ENCODE measurements at regions not wholly inside any gene's neighbourhood (a gene's known extent, or its start where the extent isn't known, plus 50 kb on each side); places are given as distances from the start of the nearest gene placed in this dataset.

- no peak for DNase-seq
These were observed 57.2 kb downstream of the NKX6-1 start for GRCh38 chr4:84441758-84442377.

GRCh38 chr4:84439996-84440395 is 59.1 kb downstream of the NKX6-1 start:
- DNase-seq: no peak

- no peak for DNase-seq
These were observed 62.3 kb downstream of the NKX6-1 start for GRCh38 chr4:84436812-84437211.

GRCh38 chr4:84434344-84434743 is 64.7 kb downstream of the NKX6-1 start:
- DNase-seq: no peak

GRCh38 chr4:84433633-84434222 is 65.4 kb downstream of the NKX6-1 start:
- no peak for DNase-seq

- DNase-seq: no peak
These were observed 66.4 kb downstream of the NKX6-1 start for GRCh38 chr4:84432713-84433112.

GRCh38 chr4:84420608-84421007 is 78.5 kb downstream of the NKX6-1 start:
- no peak for DNase-seq

- no peak for DNase-seq
These were observed 79.9 kb downstream of the NKX6-1 start for GRCh38 chr4:84419201-84419600.

GRCh38 chr4:84417997-84418709 is 80.9 kb downstream of the NKX6-1 start:
- DNase-seq: no peak

GRCh38 chr4:84413976-84414375 is 85.1 kb downstream of the NKX6-1 start:
- DNase-seq: no peak

- no peak for DNase-seq
These were observed 85.6 kb downstream of the NKX6-1 start for GRCh38 chr4:84413480-84413879.

- no peak for DNase-seq
These were observed 87.0 kb downstream of the NKX6-1 start for GRCh38 chr4:84412062-84412461.

GRCh38 chr4:84407554-84408407 is 91.3 kb downstream of the NKX6-1 start:
- no peak for DNase-seq

GRCh38 chr4:84403656-84404055 is 95.4 kb downstream of the NKX6-1 start:
- no peak for DNase-seq

- DNase-seq: peak; percentile 50
These were observed 97.3 kb downstream of the NKX6-1 start for GRCh38 chr4:84401701-84402306.

- no peak for DNase-seq
These were observed 104.7 kb downstream of the NKX6-1 start for GRCh38 chr4:84394386-84394785.

- no peak for DNase-seq
These were observed 106.0 kb downstream of the NKX6-1 start for GRCh38 chr4:84392951-84393590.

GRCh38 chr4:84389406-84389805 is 109.7 kb downstream of the NKX6-1 start:
- no peak for DNase-seq

- no peak for DNase-seq
These were observed 113.9 kb downstream of the NKX6-1 start for GRCh38 chr4:84385203-84385602.

- no peak for DNase-seq
These were observed 114.3 kb downstream of the NKX6-1 start for GRCh38 chr4:84384801-84385200.

- no peak for DNase-seq
These were observed 117.3 kb downstream of the NKX6-1 start for GRCh38 chr4:84381759-84382158.

GRCh38 chr4:84379917-84380641 is 119.0 kb downstream of the NKX6-1 start:
- DNase-seq: no peak
